ENCODE measurements at regions not wholly inside any gene's neighbourhood (a gene's known extent, or its start where the extent isn't known, plus 50 kb on each side); places are given as distances from the start of the nearest gene placed in this dataset.

DNA sequence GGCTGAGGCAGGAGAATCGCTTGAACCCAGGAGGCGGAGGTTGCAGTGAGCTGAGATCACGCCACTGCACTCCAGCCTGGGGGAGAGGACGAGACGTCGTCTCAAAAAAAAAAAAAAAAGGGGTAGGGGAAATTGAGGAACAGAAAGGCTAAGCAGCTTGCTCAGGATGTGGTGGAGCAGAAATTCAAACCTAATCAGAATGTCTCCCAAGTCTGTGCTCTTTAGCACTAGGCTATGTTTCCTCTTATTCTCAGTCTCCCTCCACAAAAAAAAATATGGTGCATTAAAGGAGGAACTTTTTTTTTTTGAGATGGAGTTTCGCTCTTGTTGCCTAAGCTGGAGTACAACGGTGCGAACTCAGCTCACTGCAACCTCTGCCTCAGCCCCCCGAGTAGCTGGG, 114.2 kb downstream of the SLC16A1 start:
- TF ChIP-seq ZNF263 (CRISPR knock-in tag; IDR thresholded peaks at IDR 0.05; ENCODE audit: low read depth) = no peak
- TF ChIP-seq, protein P1, sequence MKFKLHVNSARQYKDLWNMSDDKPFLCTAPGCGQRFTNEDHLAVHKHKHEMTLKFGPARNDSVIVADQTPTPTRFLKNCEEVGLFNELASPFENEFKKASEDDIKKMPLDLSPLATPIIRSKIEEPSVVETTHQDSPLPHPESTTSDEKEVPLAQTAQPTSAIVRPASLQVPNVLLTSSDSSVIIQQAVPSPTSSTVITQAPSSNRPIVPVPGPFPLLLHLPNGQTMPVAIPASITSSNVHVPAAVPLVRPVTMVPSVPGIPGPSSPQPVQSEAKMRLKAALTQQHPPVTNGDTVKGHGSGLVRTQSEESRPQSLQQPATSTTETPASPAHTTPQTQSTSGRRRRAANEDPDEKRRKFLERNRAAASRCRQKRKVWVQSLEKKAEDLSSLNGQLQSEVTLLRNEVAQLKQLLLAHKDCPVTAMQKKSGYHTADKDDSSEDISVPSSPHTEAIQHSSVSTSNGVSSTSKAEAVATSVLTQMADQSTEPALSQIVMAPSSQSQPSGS (CRISPR knock-in tag; IDR thresholded peaks at IDR 0.05; ENCODE audit: borderline replicate concordance, low read depth) = no peak
- TF ChIP-seq, protein P2, sequence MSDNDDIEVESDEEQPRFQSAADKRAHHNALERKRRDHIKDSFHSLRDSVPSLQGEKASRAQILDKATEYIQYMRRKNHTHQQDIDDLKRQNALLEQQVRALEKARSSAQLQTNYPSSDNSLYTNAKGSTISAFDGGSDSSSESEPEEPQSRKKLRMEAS (CRISPR knock-in tag; IDR thresholded peaks at IDR 0.05) = no peak

All from WTC11 (cell line).